A673 (cell line): ENCODE measurements at regions not wholly inside any gene's neighbourhood (a gene's known extent, or its start where the extent isn't known, plus 50 kb on each side); places are given as distances from the start of the nearest gene placed in this dataset.

ENCODE experiments used
- BruUV-seq: library from RNA; stranded (reverse); fragments of 400-500 nt; replicated peaks from 2 replicates; lab custom pipeline; 2021; lab: Mats Ljungman, UMichigan
- CTCF ChIA-PET: fragments of 300-600 bp; sonication (Branson Sonifier 250); formaldehyde crosslinking; loops from one replicate; lab custom pipeline; 2022; ENCODE audit warnings: antibody characterized with exemption; lab: Charles Lee
- POLR2A ChIA-PET: fragments of 300-600 bp; sonication (Branson Sonifier 250); formaldehyde crosslinking; loops from one replicate; lab custom pipeline; 2022; ENCODE audit warnings: antibody characterized with exemption; ENCODE audit not compliant: low non-redundant PET; lab: Charles Lee
- DNase-seq: peaks from one replicate; pipeline ENCODE4 v3.0.0-alpha.2; 2015; ENCODE audit warnings: low spot score
- H3K27ac ChIP-seq: fragments of 200-600 bp; sonication (generic); 2 replicates; pipeline ENCODE4 v1.5.1; 2016; ENCODE audit warnings: mixed run types, low read depth, mild to moderate bottlenecking, mixed read lengths, antibody characterized with exemption, low read length; ENCODE audit not compliant: poor library complexity, severe bottlenecking
- H3K27me3 ChIP-seq: fragments of 200-600 bp; sonication (generic); replicated peaks from 2 replicates; pipeline ENCODE4 v1.6.1; 2017; ENCODE audit warnings: mixed run types, low read depth, mild to moderate bottlenecking, mixed read lengths, antibody characterized with exemption, low read length; ENCODE audit not compliant: insufficient read depth, poor library complexity
- H3K36me3 ChIP-seq: fragments of 200-600 bp; sonication (generic); 2 replicates; pipeline ENCODE4 v1.6.1; 2016; ENCODE audit warnings: mixed run types, mild to moderate bottlenecking, mixed read lengths, antibody characterized with exemption, low read length; ENCODE audit not compliant: insufficient read depth, poor library complexity, severe bottlenecking
- H3K4me1 ChIP-seq: fragments of 200-600 bp; sonication (generic); 2 replicates; pipeline ENCODE4 v1.6.1; 2017; ENCODE audit warnings: mixed run types, mild to moderate bottlenecking, mixed read lengths, antibody characterized with exemption, low read length; ENCODE audit not compliant: insufficient read depth, poor library complexity, severe bottlenecking
- H3K4me3 ChIP-seq: fragments of 200-600 bp; sonication (generic); 2 replicates; pipeline ENCODE4 v1.5.1; 2016; ENCODE audit warnings: low read depth, mixed run types, mild to moderate bottlenecking, mixed read lengths, low read length; ENCODE audit not compliant: poor library complexity, severe bottlenecking
- H3K9me3 ChIP-seq: fragments of 200-600 bp; sonication (generic); 2 replicates; pipeline ENCODE4 v1.6.1; 2016; ENCODE audit warnings: mixed run types, low read depth, mild to moderate bottlenecking, mixed read lengths, antibody characterized with exemption, low read length; ENCODE audit not compliant: poor library complexity, severe bottlenecking
- CTCF ChIP-seq: fragments of 300-800, 200-600 bp; sonication (generic); conservative IDR thresholded peaks from 2 replicates; pipeline ENCODE4 v1.5.1; 2017; ENCODE audit warnings: low read depth, mild to moderate bottlenecking, antibody characterized with exemption, low read length, moderate library complexity, mixed read lengths
- EZH2 ChIP-seq: fragments of 200-600 bp; sonication (generic); IDR thresholded peaks from 2 replicates; pipeline ENCODE4 v1.6.1; 2017; ENCODE audit warnings: borderline replicate concordance, low read depth, mild to moderate bottlenecking, mixed read lengths, antibody characterized with exemption, low read length; ENCODE audit not compliant: poor library complexity, severe bottlenecking
- intact Hi-C: fragments of 100-400 bp; cut with micrococcal nuclease; formaldehyde crosslinking; loops from one replicate; pipeline ENCODE4 v1.10.0; 2022; ENCODE audit not compliant: unreplicated experiment

GRCh38 chr3:30075514-30075913 is 530.9 kb upstream of the TGFBR2 start:
- BruUV-seq = no TSS peak
- no peak overlapping the region for H3K4me3 ChIP-seq
- intact Hi-C loops = no loop called here
- H3K36me3 ChIP-seq = no peaks in the 10 kb centered on the region
- H3K27ac ChIP-seq = no peak overlapping the region
- no peak for DNase-seq
- no peaks in the 10 kb centered on the region for H3K27me3 ChIP-seq
- POLR2A ChIA-PET = no interaction called here
- TF ChIP-seq EZH2 (no peak), CTCF (no peak)
- CTCF ChIA-PET = no interaction called here
- peaks cover 4% of the 10 kb centered on the region for H3K4me1 ChIP-seq
- no peaks in the 10 kb centered on the region for H3K9me3 ChIP-seq

- no TSS peak for BruUV-seq
- H3K27ac ChIP-seq = no peak overlapping the region
- CTCF ChIA-PET = no interaction called here
Observed at GRCh38 chr3:30076899-30077298, 529.5 kb upstream of the TGFBR2 start.

GRCh38 chr3:30077746-30078145 is 528.7 kb upstream of the TGFBR2 start:
- no peak for TF ChIP-seq CTCF
- no peak for TF ChIP-seq EZH2
- ChIA-PET POLR2A (no interaction called here), CTCF (no interaction called here)
- no peak for DNase-seq
- intact Hi-C loops = no loop called here
- Histone ChIP-seq H3K27ac (no peak overlapping the region), H3K9me3 (no peaks in the 10 kb centered on the region), H3K4me1 (peaks cover 4% of the 10 kb centered on the region), H3K27me3 (no peaks in the 10 kb centered on the region), H3K36me3 (no peaks in the 10 kb centered on the region), H3K4me3 (no peak overlapping the region)
- no TSS peak for BruUV-seq

More at GRCh38 chr3:30076899-30077298, 529.5 kb upstream of the TGFBR2 start:
- intact Hi-C loops = no loop called here
- POLR2A ChIA-PET = interaction anchor here (0.6 kb wide), 1 partner anchor 33 kb away, joined by 5 read pairs; no protein-coding TSS in a partner anchor
- no peak overlapping the region for H3K4me3 ChIP-seq
- no peak for TF ChIP-seq EZH2
- no peak for TF ChIP-seq CTCF
- peaks cover 4% of the 10 kb centered on the region for H3K4me1 ChIP-seq
- no peaks in the 10 kb centered on the region for H3K36me3 ChIP-seq
- no peaks in the 10 kb centered on the region for H3K9me3 ChIP-seq
- DNase-seq = no peak
- H3K27me3 ChIP-seq = no peaks in the 10 kb centered on the region
